ENCODE measurements at regions not wholly inside any gene's neighbourhood (a gene's known extent, or its start where the extent isn't known, plus 50 kb on each side); places are given as distances from the start of the nearest gene placed in this dataset.

DNA sequence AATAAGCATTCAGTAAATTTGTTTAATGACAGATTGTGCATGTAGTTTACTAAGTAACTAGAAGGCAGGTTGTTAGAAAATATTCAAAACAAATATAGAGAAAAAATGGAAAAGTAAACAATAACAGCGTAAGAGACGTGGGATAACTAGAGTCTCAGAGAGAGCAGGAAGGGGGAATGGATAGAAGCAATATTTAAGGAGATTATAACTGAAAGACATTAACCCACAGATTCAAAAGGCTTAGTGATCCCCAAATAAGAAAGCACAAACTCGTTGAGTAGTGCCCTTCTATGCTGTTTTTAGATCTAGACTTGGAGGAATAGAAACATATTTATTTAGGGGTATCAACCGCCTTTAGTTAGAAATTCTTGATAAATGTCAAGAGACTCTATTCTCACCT lies 169.7 kb upstream of the RGS6 start:
- H3F3A ChIP-seq (ENCODE audit: low read depth) = no peaks in the 10 kb centered on the region
- no peak for TF ChIP-seq EZH2phosphoT487 (IDR thresholded peaks at IDR 0.05; ENCODE audit: borderline replicate concordance)
- TF ChIP-seq, protein P1, sequence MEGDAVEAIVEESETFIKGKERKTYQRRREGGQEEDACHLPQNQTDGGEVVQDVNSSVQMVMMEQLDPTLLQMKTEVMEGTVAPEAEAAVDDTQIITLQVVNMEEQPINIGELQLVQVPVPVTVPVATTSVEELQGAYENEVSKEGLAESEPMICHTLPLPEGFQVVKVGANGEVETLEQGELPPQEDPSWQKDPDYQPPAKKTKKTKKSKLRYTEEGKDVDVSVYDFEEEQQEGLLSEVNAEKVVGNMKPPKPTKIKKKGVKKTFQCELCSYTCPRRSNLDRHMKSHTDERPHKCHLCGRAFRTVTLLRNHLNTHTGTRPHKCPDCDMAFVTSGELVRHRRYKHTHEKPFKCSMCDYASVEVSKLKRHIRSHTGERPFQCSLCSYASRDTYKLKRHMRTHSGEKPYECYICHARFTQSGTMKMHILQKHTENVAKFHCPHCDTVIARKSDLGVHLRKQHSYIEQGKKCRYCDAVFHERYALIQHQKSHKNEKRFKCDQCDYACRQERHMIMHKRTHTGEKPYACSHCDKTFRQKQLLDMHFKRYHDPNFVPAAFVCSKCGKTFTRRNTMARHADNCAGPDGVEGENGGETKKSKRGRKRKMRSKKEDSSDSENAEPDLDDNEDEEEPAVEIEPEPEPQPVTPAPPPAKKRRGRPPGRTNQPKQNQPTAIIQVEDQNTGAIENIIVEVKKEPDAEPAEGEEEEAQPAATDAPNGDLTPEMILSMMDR (conservative IDR thresholded peaks at IDR 0.05; ENCODE audit: low read length) = no peak
- no peaks in the 10 kb centered on the region for H3K79me2 ChIP-seq (ENCODE audit: insufficient read depth, low read length)

DNA sequence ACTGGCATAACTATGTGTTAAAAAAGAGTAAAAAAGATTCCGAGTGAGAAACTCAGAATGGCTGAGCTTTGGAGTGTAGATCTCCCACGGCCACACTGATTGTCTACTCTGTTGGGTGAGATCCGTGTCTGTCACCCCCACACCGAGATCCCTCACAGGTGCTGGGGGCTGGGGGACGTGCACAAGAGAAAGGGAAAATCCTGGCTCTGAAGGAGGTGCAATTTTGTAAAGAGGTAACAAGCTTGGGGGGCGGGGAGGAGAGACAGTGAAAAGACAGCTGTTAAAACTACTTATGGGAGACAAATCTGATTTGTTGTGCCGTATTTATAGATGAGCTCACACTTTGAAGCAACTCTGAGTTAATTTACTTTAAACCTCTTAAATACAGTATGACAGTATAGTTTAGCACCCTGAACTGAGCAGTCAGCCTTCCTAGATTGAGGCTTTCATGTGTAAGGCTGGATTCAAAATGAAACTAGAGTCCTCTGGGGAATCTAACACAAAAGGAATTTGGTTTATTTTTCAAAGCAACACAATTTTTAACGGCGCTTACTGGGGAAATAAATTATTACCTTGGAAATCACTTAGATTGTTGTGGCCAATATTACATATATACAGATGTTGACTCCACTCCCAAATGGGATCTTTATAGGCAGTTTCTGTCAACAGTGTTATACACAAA lies 167.4 kb upstream of the RGS6 start:
- H3K27me3 ChIP-seq (ENCODE audit: insufficient read depth, low read length, poor library complexity, severe bottlenecking) = no peaks in the 10 kb centered on the region
- no peaks in the 10 kb centered on the region for H3F3A ChIP-seq (ENCODE audit: low read depth)
- no peaks in the 10 kb centered on the region for H3K36me3 ChIP-seq (ENCODE audit: insufficient read depth, low read length)
- TF ChIP-seq EZH2phosphoT487 (IDR thresholded peaks at IDR 0.05; ENCODE audit: borderline replicate concordance) = no peak
- TF ChIP-seq, protein P1 (conservative IDR thresholded peaks at IDR 0.05; ENCODE audit: low read length) = no peak
- H4K20me1 ChIP-seq (ENCODE audit: insufficient read depth, low read length, poor library complexity, severe bottlenecking) = no peaks in the 10 kb centered on the region
- H2AFZ ChIP-seq (ENCODE audit: low read length) = no peak overlapping the region
- H3K4me2 ChIP-seq (ENCODE audit: low read depth, low read length, poor library complexity, severe bottlenecking) = no peak overlapping the region
- no peak overlapping the region for H3K4me3 ChIP-seq (ENCODE audit: low read length, poor library complexity, severe bottlenecking)
- no peaks in the 10 kb centered on the region for H3K9me3 ChIP-seq (ENCODE audit: insufficient read depth, low read depth, low read length)
- H3K9me2 ChIP-seq (replicated peaks; ENCODE audit: low read depth, low read length) = no peaks in the 10 kb centered on the region
- no peaks in the 10 kb centered on the region for H3K79me2 ChIP-seq (ENCODE audit: insufficient read depth, low read length)
- no peaks in the 10 kb centered on the region for H3K4me1 ChIP-seq (ENCODE audit: insufficient read depth, low read length, poor library complexity, severe bottlenecking)
- H3K9ac ChIP-seq (ENCODE audit: low read depth, low read length, poor library complexity, severe bottlenecking) = no peak overlapping the region

More for the DNA sequence above, 169.7 kb upstream of the RGS6 start:
- Histone ChIP-seq H2AFZ (ENCODE audit: low read length) (no peak overlapping the region), H3K36me3 (ENCODE audit: insufficient read depth, low read length) (no peaks in the 10 kb centered on the region), H3K4me1 (ENCODE audit: insufficient read depth, low read length, poor library complexity, severe bottlenecking) (no peaks in the 10 kb centered on the region), H3K27me3 (ENCODE audit: insufficient read depth, low read length, poor library complexity, severe bottlenecking) (no peaks in the 10 kb centered on the region), H3K9me2 (replicated peaks; ENCODE audit: low read depth, low read length) (no peaks in the 10 kb centered on the region), H4K20me1 (ENCODE audit: insufficient read depth, low read length, poor library complexity, severe bottlenecking) (no peaks in the 10 kb centered on the region), H3K4me2 (ENCODE audit: low read depth, low read length, poor library complexity, severe bottlenecking) (no peak overlapping the region), H3K9me3 (ENCODE audit: insufficient read depth, low read depth, low read length) (no peaks in the 10 kb centered on the region), H3K4me3 (ENCODE audit: low read length, poor library complexity, severe bottlenecking) (no peak overlapping the region), H3K9ac (ENCODE audit: low read depth, low read length, poor library complexity, severe bottlenecking) (no peak overlapping the region)

DNA sequence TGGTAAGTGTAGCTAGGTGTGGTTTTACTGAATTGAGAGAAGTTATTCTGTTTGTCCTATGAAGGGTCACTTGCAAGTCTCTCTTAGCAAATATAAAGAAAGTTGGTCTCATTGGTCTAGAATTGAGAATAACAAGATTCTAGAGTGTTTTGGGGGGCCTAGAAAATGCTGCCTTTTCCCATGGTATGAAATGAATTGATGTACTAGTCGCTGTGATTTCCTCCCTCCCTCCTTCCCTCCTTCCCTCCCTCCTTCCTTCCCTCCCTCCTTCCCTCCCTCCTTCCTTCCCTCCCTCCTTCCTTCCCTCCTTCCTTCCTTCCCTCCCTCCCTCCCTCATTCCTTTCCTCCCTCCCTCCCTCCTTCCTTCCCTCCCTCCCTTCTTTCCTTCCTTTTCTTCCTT lies 166.7 kb upstream of the RGS6 start:
- Histone ChIP-seq H3K4me3 (ENCODE audit: low read length, poor library complexity, severe bottlenecking) (no peak overlapping the region), H3K9me2 (replicated peaks; ENCODE audit: low read depth, low read length) (no peaks in the 10 kb centered on the region)
- TF ChIP-seq, protein P1 (conservative IDR thresholded peaks at IDR 0.05; ENCODE audit: low read length) = no peak
- TF ChIP-seq EZH2phosphoT487 (IDR thresholded peaks at IDR 0.05; ENCODE audit: borderline replicate concordance) = no peak

More for the DNA sequence above, 166.7 kb upstream of the RGS6 start:
- Histone ChIP-seq H3F3A (ENCODE audit: low read depth) (no peaks in the 10 kb centered on the region), H2AFZ (ENCODE audit: low read length) (no peak overlapping the region), H3K27me3 (ENCODE audit: insufficient read depth, low read length, poor library complexity, severe bottlenecking) (no peaks in the 10 kb centered on the region), H3K4me1 (ENCODE audit: insufficient read depth, low read length, poor library complexity, severe bottlenecking) (no peaks in the 10 kb centered on the region), H4K20me1 (ENCODE audit: insufficient read depth, low read length, poor library complexity, severe bottlenecking) (no peaks in the 10 kb centered on the region), H3K9me3 (ENCODE audit: insufficient read depth, low read depth, low read length) (no peaks in the 10 kb centered on the region), H3K9ac (ENCODE audit: low read depth, low read length, poor library complexity, severe bottlenecking) (no peak overlapping the region), H3K36me3 (ENCODE audit: insufficient read depth, low read length) (no peaks in the 10 kb centered on the region), H3K79me2 (ENCODE audit: insufficient read depth, low read length) (no peaks in the 10 kb centered on the region), H3K4me2 (ENCODE audit: low read depth, low read length, poor library complexity, severe bottlenecking) (no peak overlapping the region)

Data from Loucy (cell line).